GM20431 (cell line): ENCODE measurements at regions not wholly inside any gene's neighbourhood (a gene's known extent, or its start where the extent isn't known, plus 50 kb on each side); places are given as distances from the start of the nearest gene placed in this dataset.

Source experiments
- in situ Hi-C: fragments of 300-500 bp; cut with MseI, MboI; formaldehyde crosslinking; loops from one replicate; pipeline ENCODE4 v1.15.0; 2020; ENCODE audit warnings: low sequenced_read_pairs; ENCODE audit not compliant: unreplicated experiment

DNA sequence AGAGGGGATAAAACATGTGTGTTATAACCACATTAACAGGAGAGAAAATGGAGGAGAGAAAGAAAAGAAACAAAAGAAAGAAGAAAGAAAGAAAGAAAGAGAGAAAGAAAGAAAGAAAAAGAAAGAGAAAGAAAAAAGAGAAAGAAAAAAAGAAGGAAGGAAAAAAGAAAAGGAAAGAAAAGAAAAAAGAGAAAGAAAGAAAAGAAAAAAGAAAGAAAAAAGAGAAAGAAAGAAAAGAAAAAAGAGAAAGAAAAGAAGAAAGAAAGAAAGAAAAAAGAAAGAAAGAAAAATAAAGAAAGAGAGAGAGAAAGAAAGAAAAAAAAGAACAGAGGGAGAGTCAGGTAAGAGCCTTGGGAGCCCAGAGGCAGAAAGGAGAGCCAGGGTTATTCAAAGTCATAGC is 446.6 kb upstream of the ASIC2 start:
- in situ Hi-C loops = no loop called here

DNA sequence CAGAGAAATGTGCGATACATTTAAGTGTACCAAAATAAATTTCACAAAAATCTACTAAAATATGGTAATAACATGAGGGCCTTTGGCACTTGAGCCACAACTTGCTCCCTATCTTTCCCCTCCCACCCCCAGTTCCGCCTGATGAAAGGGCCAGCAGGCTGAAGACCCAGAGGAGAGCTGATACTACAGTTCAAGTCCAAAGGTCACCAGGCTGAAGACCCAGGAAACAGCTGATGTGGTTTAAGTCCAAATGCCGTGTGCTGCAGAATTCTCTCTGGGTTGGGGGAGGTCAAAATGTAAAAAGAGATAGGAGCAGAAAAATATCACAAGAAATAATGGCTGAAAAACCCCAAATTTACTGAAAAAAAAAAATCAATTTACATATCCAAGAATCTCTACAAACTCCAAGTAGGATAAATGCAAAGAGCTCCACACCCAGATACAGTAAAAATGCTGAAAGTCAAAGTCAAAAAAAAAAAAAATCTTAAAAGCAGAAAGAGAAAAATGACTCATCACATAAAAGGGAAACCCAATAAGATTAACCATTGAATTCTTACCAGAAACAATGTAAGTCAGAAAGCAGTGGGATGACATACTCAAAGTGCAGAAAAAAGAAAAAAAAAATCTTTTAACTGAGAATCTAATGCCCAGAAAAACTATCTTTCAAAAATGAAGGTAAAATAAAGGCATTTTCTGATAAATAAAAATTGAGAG is 452.1 kb upstream of the ASIC2 start:
- in situ Hi-C loops = no loop called here

DNA sequence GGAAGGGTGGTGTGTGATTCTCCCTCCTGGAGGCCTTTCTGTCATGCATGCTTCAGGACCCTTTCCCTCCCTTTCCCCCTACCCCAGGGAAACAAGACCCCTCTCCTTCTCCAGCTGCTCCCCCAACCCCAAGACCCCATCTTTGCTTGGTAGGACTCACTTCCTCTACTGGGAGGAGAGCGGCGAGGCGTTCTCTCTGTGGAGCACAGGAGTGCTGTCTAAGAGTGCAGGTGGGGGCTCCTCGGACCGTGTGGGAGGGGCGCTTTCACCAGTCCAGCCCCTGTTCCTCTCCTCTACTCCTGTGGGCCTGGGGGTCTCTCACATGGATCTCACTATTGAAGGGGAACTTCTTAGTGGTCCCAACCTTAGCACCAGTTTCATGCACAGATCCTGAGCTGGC is 456.1 kb upstream of the ASIC2 start:
- in situ Hi-C loops = no loop called here

DNA sequence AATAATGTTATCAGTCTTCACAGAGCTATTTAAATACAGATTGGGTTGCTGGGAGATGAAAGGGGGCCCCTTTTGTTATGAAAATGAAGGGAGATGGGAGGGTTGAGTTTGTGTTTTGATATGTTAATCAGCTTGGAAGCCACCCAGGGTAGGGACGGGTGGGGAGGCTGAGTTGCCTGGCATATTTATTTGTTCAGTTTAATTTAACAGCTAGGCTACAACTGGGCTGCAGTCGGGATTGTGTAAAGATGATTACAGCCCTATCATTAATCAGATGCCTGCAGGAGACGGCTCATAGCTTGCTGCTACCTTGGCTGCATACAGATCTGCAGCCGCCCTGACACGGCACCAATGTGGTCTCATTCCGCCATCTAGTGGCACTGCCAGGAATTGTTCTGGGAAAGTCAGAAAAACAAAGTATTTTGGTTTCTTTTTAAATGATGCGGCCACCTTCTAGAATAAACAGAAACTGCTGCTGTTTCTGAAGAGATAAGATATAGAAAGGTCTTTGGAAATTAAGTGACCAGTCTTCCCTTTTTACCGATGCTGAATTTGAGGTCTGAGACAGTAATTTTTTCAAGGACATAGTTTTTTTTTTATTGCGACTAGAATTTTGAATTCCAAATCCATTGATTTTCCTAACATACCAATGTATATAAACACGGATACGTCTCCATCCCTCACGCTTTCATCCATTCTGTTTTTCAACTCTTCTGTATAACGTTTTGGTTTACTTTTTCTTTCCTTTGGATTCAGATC is 458.0 kb upstream of the ASIC2 start:
- in situ Hi-C loops = no loop called here

DNA sequence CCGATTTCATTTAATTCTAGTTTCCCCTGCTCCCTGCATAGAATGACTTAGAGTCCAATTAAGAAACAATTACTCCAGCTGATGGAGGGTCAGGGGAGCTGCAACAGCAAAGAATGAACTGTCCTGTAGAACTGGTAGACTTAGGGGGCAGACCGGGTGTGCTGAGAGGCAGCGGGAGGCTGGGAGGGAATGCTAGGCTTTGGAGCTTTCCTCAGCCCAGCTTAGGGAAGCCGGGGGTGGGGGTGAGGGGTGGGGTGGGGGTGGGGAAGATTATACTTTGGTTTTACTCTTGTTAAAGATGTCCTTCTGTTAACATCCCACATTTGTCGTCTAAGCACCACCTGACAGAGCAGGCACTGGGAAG is 458.6 kb upstream of the ASIC2 start:
- in situ Hi-C loops = no loop called here

DNA sequence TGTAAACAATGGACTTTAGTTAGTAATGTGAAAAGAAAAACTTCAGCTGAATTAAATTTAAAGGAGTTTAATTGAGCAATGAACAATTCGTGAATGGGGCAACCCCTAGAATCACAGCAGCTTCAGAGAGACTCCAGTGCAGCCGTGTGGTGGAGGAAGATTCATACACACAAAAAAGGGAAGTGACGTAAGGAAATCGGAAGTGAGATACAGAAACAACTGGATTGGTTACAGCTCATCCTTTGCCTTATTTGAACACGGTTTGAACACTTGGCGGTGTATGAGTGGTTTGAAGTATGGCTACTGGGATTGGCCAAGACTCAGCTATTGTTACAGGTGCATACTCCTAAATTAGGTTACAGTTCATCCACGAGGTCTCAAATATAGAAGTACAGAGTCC is 460.4 kb upstream of the ASIC2 start:
- in situ Hi-C loops = no loop called here

DNA sequence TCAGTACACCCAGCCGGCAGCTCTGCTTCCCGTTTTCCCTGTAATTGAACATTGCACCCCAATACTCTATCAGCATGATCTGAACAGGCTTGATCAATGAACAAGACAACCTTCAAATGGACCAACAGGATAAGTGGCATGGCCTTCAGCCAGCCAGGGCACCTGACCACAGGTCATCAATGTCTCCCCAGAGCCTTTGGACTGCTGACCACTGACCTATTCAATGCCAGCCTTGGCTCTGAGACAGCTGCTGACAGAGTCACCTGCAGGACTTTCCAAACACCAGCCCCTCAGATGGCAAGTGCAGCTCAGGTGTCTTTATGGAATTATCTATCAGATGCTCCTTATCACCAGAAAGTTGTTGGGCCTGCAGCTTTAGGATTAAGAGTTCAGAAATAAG is 462.9 kb upstream of the ASIC2 start:
- in situ Hi-C loops = no loop called here

DNA sequence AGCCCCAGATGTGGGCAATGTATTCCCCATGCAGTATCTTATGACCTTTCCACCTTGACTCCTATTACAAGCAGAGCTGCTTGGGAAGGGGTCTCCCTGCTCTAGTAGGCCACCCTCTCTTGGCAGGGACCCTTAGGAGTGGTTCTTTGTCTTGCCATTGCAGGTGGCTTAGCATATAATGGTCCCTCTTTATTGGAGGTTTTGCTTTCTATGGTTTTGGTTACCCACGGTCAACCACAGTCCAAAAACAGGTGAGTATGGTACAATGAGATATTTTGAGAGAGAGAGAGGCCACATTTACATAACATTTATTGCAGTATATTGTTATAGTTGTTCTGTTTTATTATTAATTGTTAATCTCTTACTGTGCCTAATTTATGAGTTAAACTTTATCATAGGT is 472.8 kb upstream of the ASIC2 start:
- in situ Hi-C loops = no loop called here

DNA sequence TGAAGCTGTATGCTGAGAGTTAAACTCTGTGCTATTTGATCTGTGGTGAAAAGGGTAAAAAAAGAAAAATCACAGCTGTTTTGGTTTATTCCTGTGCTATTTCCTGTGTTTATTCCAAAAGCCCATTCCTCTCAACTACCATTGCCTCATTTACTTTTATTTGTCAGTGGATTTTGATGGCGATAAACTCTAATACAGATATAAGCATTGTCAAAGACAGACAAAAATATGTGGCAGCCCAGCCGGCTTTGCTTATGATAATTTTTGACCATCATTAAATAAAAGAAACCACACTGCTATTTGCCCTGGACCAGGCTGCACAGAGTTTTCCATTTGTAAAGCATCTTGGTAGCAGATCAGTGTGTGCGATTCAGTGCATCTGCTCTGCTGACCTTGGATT is 473.6 kb upstream of the ASIC2 start:
- in situ Hi-C loops = no loop called here

DNA sequence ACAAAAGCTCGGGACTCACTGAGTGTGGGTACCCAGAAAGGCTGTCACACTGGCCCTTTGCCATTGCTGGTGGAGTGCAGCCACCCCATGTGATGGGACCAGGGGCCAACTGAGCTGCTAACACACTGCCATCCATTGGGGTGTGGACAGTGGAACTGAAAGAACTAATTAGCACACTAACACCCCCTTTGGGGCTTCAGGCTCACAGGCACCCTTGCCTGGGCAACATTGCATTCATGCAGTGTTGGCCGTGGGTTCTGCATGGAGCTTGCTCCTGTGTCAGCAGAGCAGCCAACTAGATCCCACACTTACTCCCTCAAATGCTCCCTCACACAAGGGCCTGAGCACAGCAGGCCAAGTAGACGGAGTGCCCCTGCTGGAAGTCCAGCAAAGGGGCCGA is 476.0 kb upstream of the ASIC2 start:
- in situ Hi-C loops = no loop called here

DNA sequence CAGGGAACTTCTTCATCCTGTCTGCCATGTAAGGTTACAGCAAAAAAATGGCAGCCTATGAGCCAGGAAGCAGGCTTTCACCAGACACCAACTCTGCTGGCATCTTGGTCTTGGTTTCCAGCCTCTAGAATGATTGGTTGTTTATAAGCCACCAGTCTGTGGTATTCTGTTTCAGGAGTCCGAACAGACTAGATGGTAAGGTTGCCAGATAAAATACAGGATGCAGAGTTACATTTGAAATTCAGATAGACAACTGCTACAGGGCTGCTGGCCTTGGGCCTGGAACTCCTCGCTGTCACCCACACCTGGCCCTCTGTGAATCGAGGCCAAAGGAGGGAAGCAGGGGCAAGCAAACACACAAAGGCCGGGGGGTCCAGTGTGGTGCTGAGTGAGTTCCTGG is 478.8 kb upstream of the CCL2 start:
- in situ Hi-C loops = no loop called here

DNA sequence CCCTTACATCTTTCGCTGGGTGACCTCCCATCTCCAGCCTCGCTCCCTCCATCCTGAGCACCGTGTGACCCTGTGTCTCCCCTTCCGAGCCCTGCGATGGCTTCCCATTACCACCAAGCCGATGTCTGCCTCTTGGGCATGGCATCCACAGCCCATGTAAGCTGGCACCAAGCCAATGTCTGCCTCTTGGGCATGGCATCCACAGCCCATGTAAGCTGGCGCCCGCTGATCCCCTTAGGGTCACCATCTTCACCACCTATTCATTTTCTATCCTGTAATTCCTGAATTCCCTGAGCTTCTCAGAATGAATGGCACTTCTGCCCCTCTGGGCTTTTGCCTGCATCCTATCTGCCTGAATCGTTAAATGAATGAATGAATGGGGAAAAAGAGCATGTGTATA is 478.2 kb upstream of the CCL2 start:
- in situ Hi-C loops = no loop called here

DNA sequence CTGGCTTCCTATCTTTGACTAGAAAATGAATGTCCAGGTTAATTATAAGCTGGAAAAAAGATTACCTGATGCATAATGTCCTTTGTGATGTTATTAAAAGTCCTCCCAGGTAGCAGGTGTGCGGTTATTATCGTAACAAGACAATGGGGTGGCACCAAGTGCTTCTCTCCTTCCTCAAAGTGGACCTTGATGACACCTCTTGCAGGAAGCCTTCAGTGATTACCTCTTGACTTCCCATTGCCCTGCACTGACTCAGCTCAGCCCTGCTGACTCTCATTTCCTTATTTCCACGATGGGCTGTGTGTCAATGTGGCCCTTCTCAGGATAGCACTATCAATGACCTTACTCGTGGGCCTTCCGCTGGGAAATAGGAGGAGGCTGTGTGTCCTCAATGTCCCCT is 477.4 kb upstream of the CCL2 start:
- in situ Hi-C loops = no loop called here

DNA sequence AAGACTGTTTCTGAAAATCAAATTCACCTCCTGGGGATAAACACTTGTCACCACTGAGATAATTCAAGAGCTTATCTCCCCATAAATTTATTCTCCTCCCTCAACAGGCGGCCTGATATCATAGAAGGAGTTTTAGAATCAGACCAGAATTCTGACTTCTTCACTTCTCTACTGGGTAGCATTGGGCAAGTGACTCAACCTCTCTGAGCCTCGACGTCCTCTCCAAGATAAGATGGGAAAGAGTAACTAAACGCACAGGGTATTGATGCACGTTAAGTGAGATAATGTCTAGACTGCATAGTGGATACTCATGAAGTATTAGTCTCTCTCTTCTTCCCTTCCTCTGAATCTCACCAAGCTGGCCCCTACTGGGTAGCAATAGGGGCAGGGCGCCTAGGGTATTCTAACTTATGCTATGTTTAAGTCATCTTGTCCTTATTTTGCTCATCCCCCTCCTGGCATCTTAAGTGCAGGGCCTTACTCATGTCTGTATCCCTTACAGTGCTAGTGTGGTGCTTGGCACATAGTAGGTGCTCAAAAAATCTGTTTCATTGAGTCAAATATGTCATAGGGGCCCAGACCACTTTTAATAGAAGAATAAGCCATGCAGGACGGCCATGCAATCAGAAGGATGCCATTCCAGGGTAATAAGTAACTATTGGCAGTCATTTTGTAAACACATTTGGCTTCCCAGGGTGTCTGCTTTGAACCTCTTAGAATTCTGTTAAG is 476.4 kb upstream of the CCL2 start:
- in situ Hi-C loops = no loop called here

DNA sequence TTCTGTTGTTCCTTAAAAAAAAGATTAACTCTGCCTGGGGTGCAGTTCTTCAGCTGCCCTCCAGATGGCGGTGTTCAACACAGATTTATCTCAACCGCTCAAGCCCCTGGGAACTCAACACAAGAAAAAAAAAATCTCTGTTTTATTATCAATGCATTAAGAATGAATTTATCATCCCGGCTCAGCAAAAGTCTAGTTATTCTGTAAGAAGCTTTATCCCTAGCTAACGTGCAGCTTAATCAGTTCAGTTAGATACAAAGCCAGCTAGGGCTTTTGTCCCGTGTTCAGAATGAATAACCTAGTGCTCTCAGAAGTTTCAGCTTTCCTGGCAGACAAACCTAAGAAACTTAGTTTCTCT is 475.9 kb upstream of the CCL2 start:
- in situ Hi-C loops = no loop called here

DNA sequence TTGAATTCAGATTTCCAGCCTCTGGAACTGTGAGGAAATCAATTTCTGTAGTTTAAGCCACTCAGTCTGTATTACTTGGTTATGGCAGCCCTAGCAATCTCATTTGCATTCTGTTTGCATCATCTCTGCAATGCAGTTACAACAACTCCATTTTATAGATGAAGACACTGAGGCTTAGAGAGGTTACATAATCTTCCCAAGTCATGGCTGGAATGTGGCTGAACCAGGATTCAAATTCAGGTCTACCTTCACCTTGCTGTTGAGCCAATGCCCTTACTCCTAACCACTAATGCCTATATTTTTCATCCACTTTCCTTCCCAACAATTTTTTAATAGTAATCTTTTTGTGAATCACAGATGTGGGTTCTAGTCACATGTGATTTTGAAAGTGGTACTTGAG is 469.8 kb upstream of the CCL2 start:
- in situ Hi-C loops = loop anchor here (10.0 kb wide), 1 partner anchor 360 kb away; no protein-coding TSS in a partner anchor

DNA sequence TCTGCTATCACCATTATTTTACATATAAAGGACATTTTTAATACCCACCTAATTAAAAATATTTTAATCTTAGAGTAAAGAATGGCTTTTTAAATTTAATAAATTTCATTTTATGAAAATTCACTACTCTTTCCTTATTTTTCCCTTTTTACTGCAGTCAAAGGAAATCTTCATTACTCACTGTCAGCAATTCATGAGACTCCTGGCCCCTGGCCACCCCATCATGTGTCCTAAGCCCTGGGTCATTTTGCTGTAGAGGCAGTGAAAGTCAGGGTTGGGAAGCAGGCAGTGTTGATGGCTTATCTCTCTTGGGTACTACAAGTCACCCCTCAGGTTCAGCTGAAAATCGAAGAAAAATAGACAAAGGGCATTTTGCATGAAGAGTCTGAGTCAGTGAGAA is 468.6 kb upstream of the CCL2 start:
- in situ Hi-C loops = loop anchor here (10.0 kb wide), 1 partner anchor 358 kb away; no protein-coding TSS in a partner anchor

DNA sequence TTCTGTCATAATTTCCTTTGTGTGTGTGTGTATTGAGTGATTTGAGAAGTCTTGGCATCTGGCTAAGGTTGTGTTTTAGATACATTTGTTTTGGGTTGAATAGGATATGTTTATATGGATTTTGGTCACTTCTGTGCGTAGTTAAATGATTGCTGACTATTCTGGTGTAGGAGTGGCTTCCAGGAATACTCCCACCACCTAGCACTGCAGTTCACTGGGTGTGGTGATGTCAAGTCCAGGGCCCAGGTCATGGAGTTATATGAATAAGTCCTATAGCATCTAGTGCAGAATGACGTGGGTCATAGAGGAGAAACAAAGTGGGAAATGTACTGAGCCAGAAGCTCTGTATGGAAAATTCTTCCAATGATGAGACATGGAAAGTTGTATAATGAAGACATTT is 465.4 kb upstream of the CCL2 start:
- in situ Hi-C loops = loop anchor here (10.0 kb wide), 1 partner anchor 355 kb away; no protein-coding TSS in a partner anchor

DNA sequence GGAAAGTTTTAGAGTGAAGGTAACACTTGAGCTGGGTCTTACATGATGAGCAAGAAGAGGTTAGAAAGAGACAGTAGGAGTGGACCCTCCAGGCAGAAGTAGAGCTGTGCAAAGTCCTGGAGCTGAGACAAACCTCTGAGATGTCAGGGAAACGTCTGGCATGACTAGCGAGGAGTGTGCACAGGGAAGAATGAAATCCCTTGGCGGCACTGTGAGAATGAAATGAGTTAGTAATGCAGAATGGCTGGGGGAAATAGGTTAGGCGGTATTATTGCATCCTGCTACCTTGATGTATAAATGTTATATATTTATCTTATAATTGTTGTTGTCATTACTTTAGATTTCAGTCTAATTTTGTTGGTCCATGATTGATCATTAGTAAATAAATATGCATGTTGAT is 457.9 kb upstream of the CCL2 start:
- in situ Hi-C loops = no loop called here

DNA sequence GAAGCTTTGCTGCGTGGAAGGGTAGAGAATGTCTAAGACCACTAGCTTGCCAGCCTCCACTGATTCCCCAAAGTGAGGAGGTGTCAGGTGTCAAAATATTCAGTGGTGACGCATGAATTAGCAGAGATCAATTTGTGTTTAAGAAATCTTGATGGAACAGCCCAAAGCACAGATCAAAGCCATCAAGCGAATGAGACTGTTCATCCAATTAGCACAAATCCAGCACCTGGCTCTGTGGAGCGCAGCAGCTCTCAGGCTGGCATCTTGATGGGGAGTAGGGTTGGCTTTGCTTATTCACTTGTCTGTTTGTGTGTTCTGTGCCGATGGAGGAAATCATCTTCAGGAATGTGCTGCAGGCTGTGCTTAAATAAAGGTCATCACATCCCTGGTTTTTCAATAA is 456.8 kb upstream of the CCL2 start:
- in situ Hi-C loops = no loop called here
